BLaER1 (cell line): ENCODE measurements at regions not wholly inside any gene's neighbourhood (a gene's known extent, or its start where the extent isn't known, plus 50 kb on each side); places are given as distances from the start of the nearest gene placed in this dataset.

Experiments used
- H3K27ac ChIP-seq: shearing (Covaris generic); formaldehyde crosslinking; 2 replicates; pipeline ENCODE4 v1.8.1; 2022
- H3K27me3 ChIP-seq: shearing (Covaris generic); formaldehyde crosslinking; 2 replicates; pipeline ENCODE4 v1.8.1; 2022
- H3K36me3 ChIP-seq: shearing (Covaris generic); formaldehyde crosslinking; 2 replicates; pipeline ENCODE4 v1.8.1; 2022
- H3K4me1 ChIP-seq: shearing (Covaris generic); formaldehyde crosslinking; 2 replicates; pipeline ENCODE4 v1.8.1; 2022
- H3K4me2 ChIP-seq: shearing (Covaris generic); formaldehyde crosslinking; 2 replicates; pipeline ENCODE4 v1.8.1; 2022
- H3K4me3 ChIP-seq: shearing (Covaris generic); formaldehyde crosslinking; 2 replicates; pipeline ENCODE4 v1.8.1; 2022
- H3K9ac ChIP-seq: shearing (Covaris generic); formaldehyde crosslinking; 2 replicates; pipeline ENCODE4 v1.8.1; 2022
- H3K9me3 ChIP-seq: shearing (Covaris generic); formaldehyde crosslinking; 2 replicates; pipeline ENCODE4 v1.8.1; 2022
- H4K20me1 ChIP-seq: shearing (Covaris generic); formaldehyde crosslinking; 2 replicates; pipeline ENCODE4 v1.8.1; 2022
- Cebpa-rat ChIP-seq: shearing (Covaris generic); IDR thresholded peaks from 2 replicates; pipeline ENCODE4 v1.8.1; 2022

GRCh38 chr2:204066051-204066450 lies 129.5 kb downstream of the ICOS start:
- Histone ChIP-seq H3K27ac (no peak overlapping the region), H4K20me1 (no peaks in the 10 kb centered on the region), H3K9ac (no peak overlapping the region), H3K36me3 (no peaks in the 10 kb centered on the region), H3K9me3 (no peaks in the 10 kb centered on the region), H3K27me3 (no peaks in the 10 kb centered on the region), H3K4me3 (no peak overlapping the region), H3K4me1 (no peaks in the 10 kb centered on the region), H3K4me2 (no peak overlapping the region)
- no peak for TF ChIP-seq Cebpa-rat

- Histone ChIP-seq H3K27me3 (no peaks in the 10 kb centered on the region), H3K4me2 (no peak overlapping the region), H3K9ac (no peak overlapping the region), H3K9me3 (no peaks in the 10 kb centered on the region), H3K27ac (no peak overlapping the region), H3K4me1 (no peaks in the 10 kb centered on the region), H4K20me1 (no peaks in the 10 kb centered on the region), H3K4me3 (no peak overlapping the region), H3K36me3 (no peaks in the 10 kb centered on the region)
- TF ChIP-seq Cebpa-rat, result no peak
Measured at GRCh38 chr2:204069804-204070203, 133.2 kb downstream of the ICOS start.

GRCh38 chr2:204072443-204073324 lies 136.1 kb downstream of the ICOS start:
- H3K27me3 ChIP-seq, result no peaks in the 10 kb centered on the region
- H3K36me3 ChIP-seq, result no peaks in the 10 kb centered on the region
- no peak overlapping the region for H3K4me3 ChIP-seq
- H3K9me3 ChIP-seq, result no peaks in the 10 kb centered on the region
- no peaks in the 10 kb centered on the region for H4K20me1 ChIP-seq
- TF ChIP-seq Cebpa-rat, result no peak
- H3K4me2 ChIP-seq, result no peak overlapping the region
- H3K27ac ChIP-seq, result no peak overlapping the region
- no peaks in the 10 kb centered on the region for H3K4me1 ChIP-seq
- no peak overlapping the region for H3K9ac ChIP-seq

GRCh38 chr2:204074456-204074855 lies 137.9 kb downstream of the ICOS start:
- H3K4me1 ChIP-seq, result no peaks in the 10 kb centered on the region
- no peak for TF ChIP-seq Cebpa-rat
- H3K9me3 ChIP-seq, result no peaks in the 10 kb centered on the region
- no peaks in the 10 kb centered on the region for H3K36me3 ChIP-seq
- no peaks in the 10 kb centered on the region for H4K20me1 ChIP-seq
- no peak overlapping the region for H3K9ac ChIP-seq
- H3K4me3 ChIP-seq, result no peak overlapping the region
- no peaks in the 10 kb centered on the region for H3K27me3 ChIP-seq
- no peak overlapping the region for H3K4me2 ChIP-seq
- no peak overlapping the region for H3K27ac ChIP-seq

- Histone ChIP-seq H3K4me1 (no peaks in the 10 kb centered on the region), H3K27ac (no peak overlapping the region)
- TF ChIP-seq Cebpa-rat, result no peak
Measured at GRCh38 chr2:204078003-204078698, 141.6 kb downstream of the ICOS start.

GRCh38 chr2:204081487-204082425 lies 145.2 kb downstream of the ICOS start:
- H3K36me3 ChIP-seq, result no peaks in the 10 kb centered on the region
- H3K4me1 ChIP-seq, result no peaks in the 10 kb centered on the region
- H3K27me3 ChIP-seq, result no peaks in the 10 kb centered on the region
- no peak overlapping the region for H3K4me3 ChIP-seq
- H3K27ac ChIP-seq, result no peak overlapping the region
- H4K20me1 ChIP-seq, result no peaks in the 10 kb centered on the region
- no peak for TF ChIP-seq Cebpa-rat
- no peak overlapping the region for H3K4me2 ChIP-seq
- no peaks in the 10 kb centered on the region for H3K9me3 ChIP-seq
- H3K9ac ChIP-seq, result no peak overlapping the region

More at GRCh38 chr2:204078003-204078698, 141.6 kb downstream of the ICOS start:
- Histone ChIP-seq H3K4me3 (no peak overlapping the region), H3K9ac (no peak overlapping the region), H3K36me3 (no peaks in the 10 kb centered on the region), H3K4me2 (no peak overlapping the region), H3K9me3 (no peaks in the 10 kb centered on the region), H4K20me1 (no peaks in the 10 kb centered on the region), H3K27me3 (no peaks in the 10 kb centered on the region)

GRCh38 chr2:204086167-204086566 lies 149.6 kb downstream of the ICOS start:
- no peak for TF ChIP-seq Cebpa-rat
- Histone ChIP-seq H3K9me3 (no peaks in the 10 kb centered on the region), H3K4me3 (no peak overlapping the region), H3K4me1 (no peaks in the 10 kb centered on the region), H3K27ac (no peak overlapping the region), H3K36me3 (no peaks in the 10 kb centered on the region), H4K20me1 (no peaks in the 10 kb centered on the region), H3K27me3 (no peaks in the 10 kb centered on the region), H3K9ac (no peak overlapping the region), H3K4me2 (no peak overlapping the region)

- no peaks in the 10 kb centered on the region for H3K36me3 ChIP-seq
- TF ChIP-seq Cebpa-rat, result no peak
- no peaks in the 10 kb centered on the region for H4K20me1 ChIP-seq
Measured at GRCh38 chr2:204089105-204089504, 152.5 kb downstream of the ICOS start.

GRCh38 chr2:204089574-204089973 lies 153.0 kb downstream of the ICOS start:
- Histone ChIP-seq H3K27ac (no peak overlapping the region), H3K27me3 (no peaks in the 10 kb centered on the region), H3K4me1 (no peaks in the 10 kb centered on the region), H4K20me1 (no peaks in the 10 kb centered on the region), H3K36me3 (no peaks in the 10 kb centered on the region), H3K9ac (no peak overlapping the region), H3K4me3 (no peak overlapping the region), H3K4me2 (no peak overlapping the region), H3K9me3 (peaks cover 5% of the 10 kb centered on the region; the same call in 1 of the 2 replicates)
- TF ChIP-seq Cebpa-rat, result no peak

More at GRCh38 chr2:204089105-204089504, 152.5 kb downstream of the ICOS start:
- Histone ChIP-seq H3K4me1 (no peaks in the 10 kb centered on the region), H3K27me3 (no peaks in the 10 kb centered on the region), H3K9ac (no peak overlapping the region), H3K4me2 (no peak overlapping the region), H3K4me3 (no peak overlapping the region), H3K9me3 (peaks cover 5% of the 10 kb centered on the region; the same call in 1 of the 2 replicates), H3K27ac (no peak overlapping the region)
